ENCODE measurements at regions not wholly inside any gene's neighbourhood (a gene's known extent, or its start where the extent isn't known, plus 50 kb on each side); places are given as distances from the start of the nearest gene placed in this dataset.

- TF ChIP-seq TAF1 (IDR thresholded peaks at IDR 0.05; ENCODE audit: borderline replicate concordance, low read depth, low read length) (no peak), POLR2AphosphoS5 (IDR thresholded peaks at IDR 0.05; ENCODE audit: low read depth, low read length) (no peak), POLR2A (IDR thresholded peaks at IDR 0.05; ENCODE audit: low read depth, low read length) (no peak)
Observed at GRCh38 chr1:185559151-185559550, 175.0 kb upstream of the HMCN1 start.
